Superior temporal gyrus (tissue), 1 donor: ENCODE measurements at regions not wholly inside any gene's neighbourhood (a gene's known extent, or its start where the extent isn't known, plus 50 kb on each side); places are given as distances from the start of the nearest gene placed in this dataset.

Source experiments
- DNase-seq: peaks from one replicate; pipeline ENCODE4 v3.0.0-alpha.2; 2016; ENCODE audit errors: extremely low spot score

DNA sequence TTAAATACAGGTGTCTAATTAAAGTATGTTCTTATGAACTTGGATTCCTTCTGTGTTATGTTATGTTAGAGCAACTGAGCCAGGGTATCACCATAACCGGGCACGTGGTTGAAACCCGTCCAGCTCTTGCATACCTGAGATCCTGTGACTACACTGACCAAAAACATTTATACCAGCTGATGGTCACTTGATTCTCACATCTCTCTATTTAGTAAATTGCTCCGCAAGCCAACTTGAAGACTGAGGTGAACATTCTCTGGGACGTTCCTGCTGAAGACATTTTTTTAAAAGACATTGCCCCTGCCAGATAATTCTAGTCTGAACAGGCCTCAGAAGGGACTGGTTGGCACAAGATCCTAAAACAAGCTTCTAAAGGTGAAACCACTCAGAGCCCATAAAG is 550.0 kb upstream of the DIPK2B start:
- DNase-seq: no peak

DNA sequence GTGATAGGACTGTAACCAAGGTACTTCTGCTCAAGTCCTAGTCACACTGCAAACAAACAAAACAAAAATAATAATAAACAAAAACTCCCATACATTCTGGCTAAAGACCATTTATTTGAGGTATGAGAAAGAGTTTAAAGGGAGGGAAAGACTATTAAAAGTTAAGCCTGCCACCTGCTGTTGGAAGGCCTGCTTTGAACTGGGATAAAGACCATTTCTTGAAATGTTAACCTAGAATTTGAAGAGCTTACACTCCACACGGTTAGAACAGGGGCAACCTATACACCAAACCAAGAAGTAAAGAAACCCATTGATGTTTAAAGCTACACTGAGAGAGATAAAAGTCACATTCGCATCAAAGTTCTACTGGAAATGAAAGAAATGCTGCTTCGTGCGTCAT is 548.7 kb upstream of the DIPK2B start:
- no peak for DNase-seq

DNA sequence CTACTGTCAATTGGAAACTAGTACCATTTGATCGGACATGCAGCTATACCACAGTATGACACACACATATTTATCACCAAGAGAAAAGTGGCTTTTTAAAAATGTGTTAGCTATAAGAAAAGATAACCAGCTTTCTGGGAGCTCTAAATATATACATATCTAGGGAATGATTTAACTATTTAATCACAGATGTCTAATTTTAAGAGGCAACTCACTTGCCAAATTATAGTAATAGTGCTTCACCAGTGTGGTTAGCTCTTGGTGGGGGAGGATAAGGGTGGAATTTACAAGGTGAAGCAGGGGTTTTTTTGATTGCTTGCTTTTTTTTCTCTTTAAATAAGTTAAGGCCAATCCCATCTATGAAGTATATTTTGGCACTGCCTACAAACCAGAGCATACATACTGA is 547.7 kb upstream of the DIPK2B start:
- DNase-seq: no peak

DNA sequence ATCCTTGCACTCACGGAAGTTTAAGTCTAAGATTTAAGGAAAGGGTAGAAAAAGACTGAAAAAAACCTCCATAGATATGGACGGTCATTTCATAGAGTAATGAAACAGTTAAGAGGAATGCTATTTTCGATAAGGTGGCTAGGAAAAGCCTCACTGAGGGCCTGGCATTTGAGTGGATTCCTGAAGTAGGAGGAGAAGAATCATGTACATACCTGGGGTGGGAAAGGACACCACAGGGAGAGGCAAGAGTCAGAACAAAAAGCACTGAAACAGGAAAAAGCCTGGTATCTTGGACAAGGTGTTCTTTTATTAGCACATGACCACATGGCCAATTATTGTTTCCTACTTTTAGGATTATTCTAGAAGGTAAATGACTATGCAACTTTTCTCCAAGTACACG is 547.2 kb upstream of the DIPK2B start:
- DNase-seq: no peak

DNA sequence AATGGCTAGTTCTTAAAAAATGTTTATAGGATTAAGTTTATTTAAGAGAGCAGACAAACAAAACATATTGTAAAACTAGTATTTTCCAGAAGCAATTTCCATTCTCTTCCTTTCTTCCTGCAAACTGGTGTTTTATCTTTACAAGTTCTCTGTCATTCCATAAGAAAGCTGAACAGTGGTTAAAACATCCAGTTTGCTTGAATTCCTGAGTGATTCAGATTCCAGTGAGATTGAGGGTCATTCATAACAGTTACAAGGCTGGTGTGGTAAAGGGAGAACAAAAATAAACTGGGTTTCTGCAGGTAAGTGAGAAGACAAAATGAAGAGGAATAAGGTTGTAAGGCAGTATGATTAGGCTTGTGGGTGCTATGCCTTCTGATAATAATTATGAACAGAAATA is 544.8 kb upstream of the DIPK2B start:
- DNase-seq: no peak

DNA sequence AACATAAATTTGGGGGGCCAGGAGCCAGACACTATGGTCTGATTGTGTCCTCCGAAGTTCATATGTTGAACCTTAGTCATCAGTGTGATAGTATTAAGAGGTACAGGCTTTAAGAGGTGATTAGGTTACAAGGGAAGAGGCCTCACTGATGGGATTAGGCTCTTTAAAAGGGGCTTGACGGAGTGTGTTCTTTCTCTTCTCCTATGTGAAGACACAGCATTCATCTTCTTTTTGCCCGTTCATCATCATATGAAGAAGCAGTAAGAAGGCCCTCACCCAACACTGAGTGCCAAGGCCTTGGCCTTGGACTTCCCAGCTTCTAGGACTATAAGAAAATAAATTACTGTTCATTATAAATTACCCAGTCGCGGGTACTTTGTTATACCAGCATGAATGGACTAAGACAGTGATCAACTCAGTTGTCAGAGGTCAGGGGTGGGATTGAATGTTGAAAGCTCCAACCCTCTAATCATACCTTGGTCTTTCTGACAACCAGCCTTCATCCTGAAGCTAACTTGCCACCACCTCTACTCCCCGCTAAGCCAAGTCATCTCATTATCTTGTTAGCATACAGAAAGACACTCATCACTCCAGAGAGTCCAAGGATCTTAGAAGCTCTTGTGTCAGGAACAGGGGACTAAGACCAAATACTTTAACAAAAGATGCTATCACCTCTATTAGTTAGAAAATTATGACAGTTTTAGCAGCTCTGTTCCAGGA is 543.4 kb upstream of the DIPK2B start:
- DNase-seq: no peak

DNA sequence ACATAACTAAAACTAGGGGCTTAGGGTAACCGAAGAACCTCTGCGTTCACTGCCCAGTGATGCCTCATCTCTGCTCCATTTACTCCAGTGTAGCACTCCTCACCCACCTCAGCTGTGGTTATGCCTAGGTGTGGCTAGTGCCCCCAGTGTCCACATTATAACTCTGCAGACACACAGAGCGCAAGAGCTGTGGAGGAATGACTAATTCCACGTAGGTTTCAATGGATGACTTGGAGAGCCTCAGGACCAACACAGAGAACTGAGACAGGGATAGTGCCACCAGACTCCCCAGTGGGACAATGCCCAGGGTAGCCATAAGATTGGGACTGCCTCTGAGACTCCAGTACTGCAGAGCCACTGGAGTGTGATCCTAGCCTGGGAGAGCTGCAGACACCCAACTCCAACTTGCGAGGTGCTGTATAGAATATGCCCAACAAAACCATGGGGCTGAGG is 542.4 kb upstream of the DIPK2B start:
- no peak for DNase-seq

DNA sequence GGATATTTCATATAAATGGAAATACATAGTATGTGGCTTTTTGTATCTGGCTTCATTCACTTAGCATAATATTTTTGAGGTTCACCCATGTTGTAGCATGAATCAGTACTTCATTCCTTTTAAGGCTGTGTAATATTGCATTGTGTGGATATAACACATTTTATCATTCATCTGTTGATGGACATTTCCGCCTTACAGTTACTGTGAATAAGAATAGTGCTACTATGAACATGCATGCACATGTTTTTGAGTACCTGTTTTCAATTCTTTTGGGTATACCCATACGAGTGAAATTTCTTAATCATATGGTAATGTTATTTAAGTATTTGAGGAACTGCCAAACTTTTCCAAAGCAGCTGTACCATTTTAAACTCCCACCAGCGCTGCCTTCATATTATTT is 539.6 kb upstream of the DIPK2B start:
- no peak for DNase-seq

DNA sequence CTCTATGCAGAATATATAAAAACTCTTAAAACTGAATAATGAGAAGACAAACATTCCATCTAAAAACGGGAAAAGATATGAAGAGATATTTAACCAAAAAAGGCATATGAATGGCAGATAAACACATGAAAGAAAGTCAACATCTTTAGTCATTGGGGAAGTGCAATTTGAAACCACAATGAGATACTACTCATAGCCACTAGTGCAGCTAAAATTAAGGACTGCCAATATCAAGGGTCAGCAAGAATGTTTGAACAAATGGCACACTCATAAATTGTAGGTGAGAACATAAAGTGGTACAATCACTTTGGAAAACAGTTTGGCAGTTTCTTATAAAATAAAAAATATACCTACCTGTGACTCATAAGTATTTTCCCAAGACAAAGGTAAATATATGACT is 534.9 kb upstream of the DIPK2B start:
- no peak for DNase-seq

DNA sequence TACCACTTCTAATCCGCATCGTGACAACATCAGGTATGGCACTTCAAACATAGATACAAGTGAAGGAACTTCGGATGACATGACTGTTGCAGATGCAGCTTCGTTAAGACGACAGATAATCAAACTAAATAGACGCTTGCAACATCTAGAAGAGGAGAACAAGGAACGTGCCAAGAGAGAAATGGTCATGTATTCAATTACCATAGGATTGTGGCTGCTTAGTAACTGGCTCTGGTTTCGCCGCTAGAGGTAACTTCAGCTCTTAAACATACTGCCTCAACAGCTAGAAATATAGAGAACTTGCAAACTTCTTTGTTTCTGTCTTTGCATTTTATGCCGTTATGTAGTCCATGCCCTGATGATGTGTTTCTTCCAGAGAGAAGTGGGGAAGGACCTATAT is 530.8 kb upstream of the DIPK2B start:
- DNase-seq: no peak

DNA sequence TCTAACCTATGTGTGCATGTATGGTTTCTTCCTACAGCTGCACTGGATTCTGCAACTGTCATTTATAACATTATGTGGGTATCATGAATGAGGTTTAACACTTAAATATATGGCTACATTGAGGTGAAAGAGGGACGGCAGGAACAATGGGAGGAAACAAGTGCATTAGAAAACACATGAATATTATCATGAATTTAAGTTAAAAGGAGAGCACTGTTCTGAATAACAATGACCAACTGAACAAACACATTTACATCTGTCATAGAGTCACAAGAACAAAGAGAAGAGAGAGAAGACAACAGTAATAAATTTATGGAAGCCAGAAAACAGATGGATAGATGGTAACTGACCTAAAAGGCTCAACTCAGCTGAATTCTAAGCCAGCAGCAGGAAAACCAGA is 527.1 kb upstream of the DIPK2B start:
- DNase-seq: no peak

DNA sequence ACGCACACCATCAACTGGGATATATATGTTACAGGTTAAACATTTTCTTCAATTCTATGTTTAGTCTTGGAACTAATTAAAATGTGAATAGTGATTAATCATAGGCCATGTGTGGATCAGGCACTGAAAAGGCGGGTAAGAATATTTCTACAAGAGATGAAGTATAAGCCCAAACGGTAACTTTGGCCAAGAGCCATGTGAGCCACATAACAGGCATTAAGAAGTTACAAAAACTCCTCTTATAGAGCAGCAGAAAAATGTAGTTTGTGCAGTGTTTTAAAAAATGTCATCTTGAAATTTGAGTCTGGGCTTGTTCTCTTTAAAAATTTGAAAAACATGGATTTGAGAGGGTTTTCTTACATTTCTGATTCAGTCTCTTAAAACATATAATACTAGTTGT is 521.8 kb upstream of the DIPK2B start:
- no peak for DNase-seq

DNA sequence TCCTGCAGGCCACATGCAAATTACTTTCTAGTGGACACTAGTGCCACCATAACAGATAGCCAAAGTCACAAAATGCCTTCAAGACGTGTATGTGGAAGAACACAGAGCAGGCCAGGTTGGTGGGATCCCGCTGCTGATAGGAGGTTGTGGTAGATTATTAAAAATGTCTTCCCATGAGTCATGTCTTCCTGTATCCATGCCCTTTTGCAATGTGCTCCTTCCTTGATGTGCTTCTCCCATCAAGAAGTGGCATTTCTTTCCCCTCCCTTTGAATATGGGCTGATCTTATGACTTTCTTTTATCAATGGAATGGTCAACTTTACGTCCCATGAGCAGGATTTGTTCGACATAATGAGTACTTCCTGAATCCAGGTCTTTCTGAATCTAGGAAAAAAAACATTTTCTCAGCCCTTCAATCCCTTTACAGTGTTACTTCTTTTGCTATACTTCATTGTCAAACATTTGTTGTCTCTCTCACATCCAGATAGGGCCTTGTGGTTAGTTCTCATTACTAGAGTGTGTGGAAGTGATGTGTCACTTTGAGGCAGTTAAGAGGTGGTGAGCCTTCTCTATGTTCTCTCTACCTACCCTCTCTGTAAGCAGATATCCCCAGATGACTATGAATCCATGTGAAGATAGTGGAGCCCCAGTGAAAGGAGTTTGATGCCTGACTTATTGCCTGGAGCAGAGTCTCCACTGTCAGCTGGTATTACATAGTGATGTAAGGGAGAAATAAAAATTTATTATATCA is 519.2 kb upstream of the DIPK2B start:
- no peak for DNase-seq

DNA sequence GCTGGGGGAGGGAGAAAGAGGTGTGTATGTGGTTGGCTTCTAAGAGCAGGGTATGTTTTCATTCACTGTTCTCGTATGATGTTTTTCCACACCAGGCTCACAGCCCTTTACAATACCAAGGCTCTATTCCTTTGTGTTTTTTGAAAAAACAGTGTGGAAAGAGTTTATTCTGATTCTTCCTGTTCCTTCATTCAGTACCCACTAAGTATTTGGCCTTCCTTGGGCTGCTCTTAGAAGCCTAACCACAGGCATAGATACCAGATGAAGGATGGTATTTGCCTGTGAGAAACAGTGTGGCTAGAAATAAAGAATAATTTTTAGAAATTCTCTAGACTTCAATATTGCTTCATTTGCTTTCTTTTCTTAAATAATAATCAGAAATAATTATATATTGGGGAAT is 518.0 kb upstream of the DIPK2B start:
- no peak for DNase-seq

DNA sequence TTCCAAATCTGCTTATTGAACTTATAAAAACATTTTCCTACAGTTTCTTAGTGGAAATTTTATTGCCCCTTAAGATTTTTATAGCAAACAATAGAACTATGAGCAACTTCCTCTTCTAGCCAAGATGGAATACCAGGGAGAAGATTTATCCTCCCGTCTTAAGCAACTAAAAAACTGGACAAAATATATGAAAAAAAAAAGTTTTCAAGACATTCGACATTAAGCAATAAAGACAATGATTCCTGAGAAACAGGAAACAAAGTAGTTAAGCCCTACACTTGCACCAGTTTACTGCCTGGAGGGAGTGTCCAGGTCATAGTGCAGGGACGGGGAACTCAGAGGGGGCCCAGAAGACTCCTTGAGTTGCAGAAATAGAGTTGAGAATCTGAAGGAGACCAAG is 516.1 kb upstream of the DIPK2B start:
- no peak for DNase-seq

DNA sequence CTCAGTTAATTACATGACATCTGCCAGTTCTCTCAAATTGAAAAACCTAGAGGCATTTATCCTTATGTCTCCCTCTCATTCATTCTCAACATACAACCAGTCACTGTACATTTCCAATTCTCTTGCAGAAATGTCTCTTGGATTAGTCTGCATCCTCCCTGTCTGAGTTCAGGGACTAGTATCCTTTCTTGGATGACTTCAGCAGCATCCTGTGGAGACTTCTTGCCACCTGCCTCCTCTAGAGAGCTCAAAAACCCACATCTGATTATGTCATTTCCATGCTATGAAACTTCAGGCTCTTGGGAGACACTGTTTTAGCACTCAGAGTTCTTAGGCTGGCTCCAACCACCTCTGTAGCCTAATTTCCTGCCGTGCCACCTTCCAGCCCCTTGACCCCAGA is 515.1 kb upstream of the DIPK2B start:
- no peak for DNase-seq

DNA sequence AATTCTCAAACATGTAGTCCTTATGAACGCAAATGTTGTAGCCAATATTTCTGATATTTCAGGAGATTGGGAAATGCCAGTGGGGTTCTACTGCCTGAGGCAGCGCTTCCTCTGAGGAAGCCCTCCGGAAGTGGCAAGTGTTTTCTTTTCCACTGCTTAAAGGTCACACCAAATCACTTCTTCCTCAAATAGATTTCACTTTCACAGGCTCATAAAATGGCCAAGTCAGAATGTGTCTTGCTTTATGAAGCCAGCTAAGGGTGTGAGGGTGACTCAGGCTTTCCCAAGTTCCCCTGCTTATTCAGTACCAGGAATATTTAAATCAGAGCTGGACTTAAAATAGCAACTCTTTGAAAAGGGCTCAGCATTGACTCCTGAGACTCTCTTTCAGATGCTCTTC is 514.2 kb upstream of the DIPK2B start:
- peak; percentile 7 for DNase-seq

DNA sequence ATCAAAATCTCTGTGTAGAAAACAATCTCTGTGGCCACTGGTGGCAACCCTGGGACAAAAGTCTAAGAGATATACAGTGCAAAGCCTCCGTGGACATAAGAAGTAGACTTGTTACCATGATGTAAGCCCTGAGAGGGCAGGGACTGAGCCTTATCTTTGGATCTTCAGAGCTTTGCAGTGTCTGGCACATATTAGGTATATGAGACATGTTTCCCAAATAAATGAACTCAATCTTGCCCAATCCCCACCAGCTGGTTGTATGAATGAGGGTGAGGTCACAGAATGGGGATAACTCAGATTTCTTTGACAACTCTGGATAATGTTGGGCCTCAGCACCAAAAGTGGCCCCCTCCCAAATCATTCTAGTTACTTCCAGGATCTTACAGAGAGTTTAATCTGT is 511.4 kb upstream of the DIPK2B start:
- no peak for DNase-seq

DNA sequence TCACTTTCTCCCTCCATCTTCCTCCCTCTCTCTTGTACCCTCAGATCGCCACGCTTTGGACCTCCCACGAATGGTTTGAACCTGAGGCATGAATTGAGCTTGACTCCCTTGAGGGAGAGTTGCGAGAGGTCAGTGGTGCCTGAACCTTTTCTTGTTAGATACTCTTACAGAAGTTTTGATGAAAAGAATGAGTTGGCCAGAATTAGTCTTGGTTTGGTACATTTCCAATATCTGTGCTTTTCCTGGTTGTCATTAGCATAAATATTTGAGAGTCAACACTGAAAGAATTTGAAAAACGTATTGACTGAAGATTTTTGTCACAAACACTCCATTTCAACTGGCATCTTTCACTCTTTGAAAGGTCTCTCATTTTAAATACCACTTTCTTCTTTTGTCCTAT is 510.6 kb upstream of the DIPK2B start:
- DNase-seq: no peak

DNA sequence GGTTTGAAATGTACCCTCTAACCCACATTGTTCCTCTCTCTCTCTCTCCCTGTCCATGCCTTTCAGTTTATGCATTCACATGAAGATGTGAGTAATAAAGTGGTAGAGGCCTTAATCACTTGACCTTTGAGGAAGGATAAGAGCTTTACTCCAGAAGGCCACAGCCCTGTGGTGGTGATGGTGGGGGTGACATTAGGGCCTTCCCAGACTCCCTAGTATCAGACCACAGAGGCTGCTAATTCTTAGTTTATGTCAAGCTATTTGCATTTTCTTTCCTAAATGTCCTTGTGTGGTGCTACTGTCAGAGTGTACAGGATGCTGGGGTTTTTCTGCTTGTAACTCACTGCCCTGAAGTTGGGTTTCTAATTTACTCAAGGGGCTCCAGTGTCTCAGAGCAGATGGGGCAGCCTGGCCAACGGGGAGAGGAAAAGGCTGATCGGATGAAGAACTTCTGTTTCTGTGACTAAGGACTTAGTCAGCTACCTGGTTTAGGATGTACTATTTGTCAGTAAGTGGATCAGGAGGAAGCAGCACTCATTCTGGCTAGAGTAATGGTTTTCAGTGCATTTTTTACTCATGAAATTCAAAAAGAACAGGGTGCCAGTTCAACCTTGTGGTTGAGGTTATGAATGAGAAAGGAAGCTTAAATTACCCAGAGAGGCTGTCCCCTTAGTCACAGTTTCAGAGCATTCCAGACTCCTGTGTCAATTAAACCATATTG is 509.6 kb upstream of the DIPK2B start:
- DNase-seq: no peak

DNA sequence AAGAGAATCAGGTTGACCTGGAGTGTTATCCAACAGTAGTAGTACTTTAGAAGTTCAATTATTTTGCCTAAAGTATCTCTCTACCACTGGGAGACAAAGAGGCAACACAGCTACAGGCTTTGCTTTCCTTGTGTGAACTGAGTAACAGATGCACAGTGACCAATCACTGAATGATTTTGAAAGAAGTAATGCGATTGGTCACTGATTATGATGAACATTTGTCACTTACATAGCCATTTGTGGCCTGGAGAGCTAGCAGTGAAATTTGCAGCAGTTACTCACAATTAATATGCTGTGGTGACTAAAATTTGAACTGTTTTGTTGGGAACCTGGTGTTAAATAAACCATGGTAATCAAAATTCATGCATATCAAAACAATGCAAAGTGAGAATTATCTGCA is 508.7 kb upstream of the DIPK2B start:
- no peak for DNase-seq

DNA sequence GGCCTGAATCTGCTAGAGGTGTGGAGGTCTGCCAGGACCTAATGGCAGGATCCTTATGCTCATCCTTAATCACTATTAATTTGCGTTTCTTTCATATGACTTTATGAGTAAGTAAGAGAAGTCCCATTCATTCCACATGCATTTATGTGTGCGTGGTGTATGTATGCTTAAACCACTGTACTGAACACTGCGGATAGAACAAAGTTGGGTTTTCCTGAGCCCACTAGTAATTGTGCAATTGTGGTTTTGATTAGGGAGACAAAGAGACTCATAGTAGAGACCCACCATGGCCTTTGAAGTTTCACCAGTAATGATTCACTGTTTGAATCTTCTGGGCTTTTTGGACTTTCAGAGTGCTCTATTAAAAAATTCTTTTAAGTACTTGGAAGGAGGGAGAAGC is 498.5 kb upstream of the DIPK2B start:
- no peak for DNase-seq

DNA sequence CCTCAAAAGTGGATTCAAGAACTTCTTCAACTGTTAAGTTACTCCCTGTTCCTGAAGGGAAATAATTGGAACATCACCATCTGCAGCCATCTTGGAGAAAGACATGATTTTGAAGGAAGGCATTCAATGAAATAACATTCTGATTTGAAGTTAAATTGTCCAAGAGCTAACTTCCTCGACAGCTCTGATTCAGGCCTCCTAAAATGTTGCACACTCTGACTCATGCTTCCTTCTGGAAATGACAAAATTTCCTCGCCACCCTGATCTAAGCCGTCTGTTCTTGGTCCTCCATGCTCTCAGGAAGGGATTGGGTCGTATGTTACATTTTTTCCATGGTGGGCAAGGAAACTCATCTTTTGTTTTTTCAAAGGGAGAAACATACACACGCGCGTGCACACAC is 496.9 kb upstream of the DIPK2B start:
- no peak for DNase-seq
